ENCODE measurements at regions not wholly inside any gene's neighbourhood (a gene's known extent, or its start where the extent isn't known, plus 50 kb on each side); places are given as distances from the start of the nearest gene placed in this dataset.
"Not testable (repeated sequence)": the region's sequence is repeated elsewhere in the genome, so short reads cannot be mapped to it uniquely, and the experiment has no call there.

DNA sequence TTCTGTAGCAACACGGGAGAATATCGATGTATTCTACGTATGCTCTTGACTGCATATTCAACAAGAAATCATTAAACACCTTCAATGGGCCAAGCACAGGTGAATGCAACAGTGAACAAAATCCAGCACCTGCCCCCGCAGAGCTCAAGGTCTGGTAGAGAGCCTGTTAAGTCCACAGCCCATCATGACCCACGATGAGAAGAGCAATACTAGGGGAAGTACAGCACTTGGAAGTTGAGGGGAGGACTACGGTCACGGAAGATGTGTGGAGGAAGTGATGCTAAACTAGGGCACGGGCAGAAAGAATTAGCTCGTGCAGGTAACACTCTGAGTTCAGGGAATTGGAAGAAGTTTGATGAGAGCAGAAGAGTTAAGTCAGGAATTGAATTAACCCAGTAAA lies 253.6 kb downstream of the HAPSTR1 start:
- Mint-ChIP-seq H3K27ac (no peak overlapping the region), H3K4me1 (ENCODE audit: low read depth) (peaks cover 4% of the 10 kb centered on the region), H3K4me3 (ENCODE audit: low read depth) (no peak overlapping the region), H3K9me3 (ENCODE audit: low read depth) (peaks cover 14% of the 10 kb centered on the region), H3K36me3 (ENCODE audit: insufficient read depth) (no peaks in the 10 kb centered on the region), H3K27me3 (peaks cover 3% of the 10 kb centered on the region)
- DNase-seq (ENCODE audit: low spot score, unreplicated experiment), result no peak
- TF ChIP-seq, protein P1, sequence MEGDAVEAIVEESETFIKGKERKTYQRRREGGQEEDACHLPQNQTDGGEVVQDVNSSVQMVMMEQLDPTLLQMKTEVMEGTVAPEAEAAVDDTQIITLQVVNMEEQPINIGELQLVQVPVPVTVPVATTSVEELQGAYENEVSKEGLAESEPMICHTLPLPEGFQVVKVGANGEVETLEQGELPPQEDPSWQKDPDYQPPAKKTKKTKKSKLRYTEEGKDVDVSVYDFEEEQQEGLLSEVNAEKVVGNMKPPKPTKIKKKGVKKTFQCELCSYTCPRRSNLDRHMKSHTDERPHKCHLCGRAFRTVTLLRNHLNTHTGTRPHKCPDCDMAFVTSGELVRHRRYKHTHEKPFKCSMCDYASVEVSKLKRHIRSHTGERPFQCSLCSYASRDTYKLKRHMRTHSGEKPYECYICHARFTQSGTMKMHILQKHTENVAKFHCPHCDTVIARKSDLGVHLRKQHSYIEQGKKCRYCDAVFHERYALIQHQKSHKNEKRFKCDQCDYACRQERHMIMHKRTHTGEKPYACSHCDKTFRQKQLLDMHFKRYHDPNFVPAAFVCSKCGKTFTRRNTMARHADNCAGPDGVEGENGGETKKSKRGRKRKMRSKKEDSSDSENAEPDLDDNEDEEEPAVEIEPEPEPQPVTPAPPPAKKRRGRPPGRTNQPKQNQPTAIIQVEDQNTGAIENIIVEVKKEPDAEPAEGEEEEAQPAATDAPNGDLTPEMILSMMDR (IDR thresholded peaks at IDR 0.05; ENCODE audit: unreplicated experiment), result no peak

DNA sequence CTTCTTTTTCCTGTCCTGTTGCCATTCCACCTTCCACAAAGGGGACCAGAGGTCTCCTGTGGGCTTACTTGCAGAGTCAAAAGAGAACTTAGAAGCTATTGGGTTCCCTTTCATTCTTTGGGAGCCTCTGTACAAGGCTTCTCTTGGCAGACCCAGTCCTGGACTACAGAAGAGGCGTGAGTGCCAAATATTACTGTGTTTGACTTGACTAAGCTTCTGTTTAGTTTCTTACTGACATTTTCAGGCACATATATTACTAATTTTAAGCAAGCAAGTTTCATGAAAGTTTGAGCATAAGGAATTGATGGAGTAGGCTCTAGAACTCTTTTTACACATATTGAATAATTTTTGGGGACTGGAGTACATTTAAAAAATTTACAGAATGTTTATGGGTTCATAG lies 254.4 kb downstream of the HAPSTR1 start:
- H3K27me3 Mint-ChIP-seq, result peaks cover 3% of the 10 kb centered on the region
- H3K27ac Mint-ChIP-seq, result no peak overlapping the region
- peaks cover 4% of the 10 kb centered on the region for H3K4me1 Mint-ChIP-seq (ENCODE audit: low read depth)
- no peak overlapping the region for H3K4me3 Mint-ChIP-seq (ENCODE audit: low read depth)
- peaks cover 14% of the 10 kb centered on the region for H3K9me3 Mint-ChIP-seq (ENCODE audit: low read depth)
- H3K36me3 Mint-ChIP-seq (ENCODE audit: insufficient read depth), result no peaks in the 10 kb centered on the region
- DNase-seq (ENCODE audit: low spot score, unreplicated experiment), result no peak
- TF ChIP-seq, protein P1 (IDR thresholded peaks at IDR 0.05; ENCODE audit: unreplicated experiment), result no peak

DNA sequence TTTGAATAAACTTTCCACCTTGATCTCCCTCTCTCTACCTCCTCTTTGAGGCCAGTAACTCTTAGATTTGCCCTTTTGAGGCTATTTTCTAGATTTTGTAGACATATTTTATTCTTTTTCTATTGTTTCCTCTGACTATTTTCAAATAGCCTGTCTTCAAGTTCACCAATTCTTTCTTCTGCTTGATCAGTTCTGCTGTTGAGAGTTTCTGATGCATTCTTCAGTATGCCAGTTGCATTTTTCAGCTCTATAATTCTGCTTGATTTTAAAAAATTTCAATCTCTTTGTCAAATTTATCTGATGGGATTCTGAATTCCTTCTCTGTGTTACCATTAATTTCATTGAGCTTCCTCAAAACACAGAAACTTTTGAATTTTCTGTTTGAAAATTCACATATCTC lies 257.5 kb downstream of the HAPSTR1 start:
- no peak for DNase-seq (ENCODE audit: low spot score, unreplicated experiment)
- H3K4me3 Mint-ChIP-seq (ENCODE audit: low read depth), result no peak overlapping the region
- H3K9me3 Mint-ChIP-seq (ENCODE audit: low read depth), result peaks cover 14% of the 10 kb centered on the region
- no peaks in the 10 kb centered on the region for H3K36me3 Mint-ChIP-seq (ENCODE audit: insufficient read depth)
- H3K27ac Mint-ChIP-seq, result no peak overlapping the region
- H3K4me1 Mint-ChIP-seq (ENCODE audit: low read depth), result no peaks in the 10 kb centered on the region
- TF ChIP-seq, protein P1 (IDR thresholded peaks at IDR 0.05; ENCODE audit: unreplicated experiment), result no peak
- no peaks in the 10 kb centered on the region for H3K27me3 Mint-ChIP-seq

DNA sequence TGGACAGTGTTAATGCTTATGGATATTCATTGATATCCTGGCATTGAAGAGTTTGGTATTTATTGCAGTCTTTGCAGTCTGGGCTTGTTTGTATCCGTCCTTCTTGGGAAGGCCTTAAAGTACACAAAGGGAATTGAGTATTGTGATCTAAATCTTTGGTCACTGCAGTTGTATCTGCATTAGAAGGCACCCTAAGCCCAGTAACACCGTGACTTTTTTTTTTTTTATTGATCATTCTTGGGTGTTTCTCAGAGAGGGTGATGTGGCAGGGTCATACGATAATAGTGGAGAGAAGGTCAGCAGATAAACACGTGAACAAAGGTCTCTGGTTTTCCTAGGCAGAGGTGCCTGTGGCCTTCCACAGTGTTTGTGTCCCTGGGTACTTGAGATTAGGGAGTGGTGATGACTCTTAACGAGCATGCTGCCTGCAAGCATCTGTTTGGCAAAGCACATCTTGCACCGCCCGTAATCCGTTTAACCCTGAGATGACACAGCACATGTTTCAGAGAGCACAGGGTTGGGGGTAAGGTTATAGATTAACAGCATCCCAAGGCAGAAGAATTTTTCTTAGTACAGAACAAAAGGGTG lies 258.0 kb downstream of the HAPSTR1 start:
- H3K9me3 Mint-ChIP-seq (ENCODE audit: low read depth), result peaks cover 14% of the 10 kb centered on the region
- H3K4me1 Mint-ChIP-seq (ENCODE audit: low read depth); DNase-seq (ENCODE audit: low spot score, unreplicated experiment); H3K36me3 Mint-ChIP-seq (ENCODE audit: insufficient read depth); H3K4me3 Mint-ChIP-seq (ENCODE audit: low read depth); H3K27me3 Mint-ChIP-seq; H3K27ac Mint-ChIP-seq: not testable (repeated sequence)

DNA sequence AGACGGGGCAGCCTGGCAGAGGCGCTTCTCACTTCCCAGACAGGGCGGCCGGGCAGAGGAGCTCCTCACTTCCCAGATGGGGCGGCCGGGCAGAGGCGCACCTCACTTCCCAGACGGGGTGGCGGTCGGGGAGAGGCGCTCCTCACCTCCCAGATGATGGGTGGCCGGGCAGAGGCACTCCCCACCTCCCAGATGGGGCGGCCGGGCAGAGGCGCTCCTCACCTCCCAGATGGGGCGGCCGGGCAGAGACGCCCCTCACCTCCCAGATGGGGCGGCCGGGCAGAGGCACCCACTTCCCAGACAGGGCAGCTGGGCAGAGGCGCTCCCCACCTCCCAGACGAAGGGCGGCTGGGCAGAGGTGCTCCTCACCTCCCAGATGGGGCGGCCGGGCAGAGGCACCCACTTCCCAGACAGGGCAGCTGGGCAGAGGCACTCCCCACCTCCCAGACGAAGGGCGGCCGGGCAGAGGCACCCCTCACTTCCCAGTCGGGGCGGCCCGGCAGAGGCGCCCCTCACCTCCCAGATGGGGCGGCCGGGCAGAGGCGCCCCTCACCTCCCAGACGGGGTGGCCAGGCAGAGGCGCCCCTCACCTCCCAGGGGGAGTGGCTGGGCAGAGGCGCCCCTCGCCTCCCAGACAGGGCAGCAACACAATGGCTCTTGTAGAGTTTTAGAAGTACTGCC lies 258.8 kb downstream of the HAPSTR1 start:
- not testable (repeated sequence) for H3K4me3 Mint-ChIP-seq (ENCODE audit: low read depth); H3K27ac Mint-ChIP-seq; DNase-seq (ENCODE audit: low spot score, unreplicated experiment); H3K36me3 Mint-ChIP-seq (ENCODE audit: insufficient read depth); H3K4me1 Mint-ChIP-seq (ENCODE audit: low read depth); H3K27me3 Mint-ChIP-seq
- peaks cover 16% of the 10 kb centered on the region for H3K9me3 Mint-ChIP-seq (ENCODE audit: low read depth)

DNA sequence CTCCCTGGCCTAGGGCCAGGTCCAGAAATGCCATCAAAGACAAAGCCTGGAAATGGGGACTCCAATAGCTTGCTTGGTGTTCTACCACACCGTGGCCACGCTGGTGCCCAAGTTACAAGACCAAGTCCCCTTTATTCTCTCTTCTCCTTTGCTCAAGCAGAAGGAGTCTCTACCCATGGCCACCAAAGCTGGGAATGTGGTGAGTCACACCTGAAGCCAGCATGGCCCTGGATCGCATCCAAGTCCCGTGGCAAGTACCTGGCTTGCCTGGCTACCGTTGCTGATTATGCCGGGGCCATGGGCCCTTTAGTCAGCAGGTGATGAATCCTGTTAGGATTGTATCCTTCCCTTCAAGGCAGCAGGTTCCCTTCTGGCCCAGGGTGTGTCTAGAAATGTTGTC lies 260.0 kb downstream of the HAPSTR1 start:
- DNase-seq (ENCODE audit: low spot score, unreplicated experiment), result no peak
- TF ChIP-seq, protein P1 (IDR thresholded peaks at IDR 0.05; ENCODE audit: unreplicated experiment), result no peak

More for the DNA sequence above, 260.0 kb downstream of the HAPSTR1 start:
- Mint-ChIP-seq H3K36me3 (ENCODE audit: insufficient read depth) (no peaks in the 10 kb centered on the region), H3K4me3 (ENCODE audit: low read depth) (no peak overlapping the region), H3K9me3 (ENCODE audit: low read depth) (peaks cover 25% of the 10 kb centered on the region), H3K27ac (no peak overlapping the region), H3K27me3 (no peaks in the 10 kb centered on the region), H3K4me1 (ENCODE audit: low read depth) (no peaks in the 10 kb centered on the region)
